SU-DHL-6 (cell line): ENCODE measurements at regions not wholly inside any gene's neighbourhood (a gene's known extent, or its start where the extent isn't known, plus 50 kb on each side); places are given as distances from the start of the nearest gene placed in this dataset.

Source experiments
- H2AFZ ChIP-seq: fragments of 200-600 bp; sonication (generic); 2 replicates; pipeline ENCODE4 v1.6.1; 2014; ENCODE audit warnings: low read depth, mild to moderate bottlenecking, moderate library complexity, mixed read lengths, antibody characterized with exemption, low read length; ENCODE audit not compliant: severe bottlenecking
- H3F3A ChIP-seq: fragments of 200-600 bp; shearing (Covaris generic); 2 replicates; pipeline ENCODE4 v1.6.0; 2016; ENCODE audit warnings: antibody characterized with exemption, mild to moderate bottlenecking; ENCODE audit not compliant: insufficient read depth
- H3K27ac ChIP-seq: fragments of 200-600 bp; sonication (generic); 2 replicates; pipeline ENCODE4 v1.5.1; 2016; ENCODE audit warnings: low read depth, mild to moderate bottlenecking, low read length, moderate library complexity, mixed read lengths
- H3K27me3 ChIP-seq: fragments of 200-600 bp; sonication (generic), shearing (Covaris generic); 2 replicates; pipeline ENCODE4 v1.6.0; 2014; ENCODE audit warnings: mild to moderate bottlenecking, low read length
- H3K36me3 ChIP-seq: fragments of 200-600 bp; sonication (generic); 2 replicates; pipeline ENCODE4 v1.6.1; 2014; ENCODE audit warnings: mild to moderate bottlenecking, low read length, mixed read lengths
- H3K4me2 ChIP-seq: fragments of 300-600, 200-600 bp; shearing (Covaris generic), sonication (generic); 2 replicates; pipeline ENCODE4 v1.6.0; 2014; ENCODE audit warnings: low read length, low read depth, mild to moderate bottlenecking; ENCODE audit not compliant: poor library complexity, severe bottlenecking
- H3K4me3 ChIP-seq: fragments of 200-600 bp; sonication (generic); 2 replicates; pipeline ENCODE4 v1.5.1; 2014; ENCODE audit warnings: antibody characterized with exemption, low read length, mild to moderate bottlenecking, mixed read lengths; ENCODE audit not compliant: insufficient read depth, poor library complexity, severe bottlenecking
- H3K79me2 ChIP-seq: fragments of 200-600 bp; sonication (generic); 2 replicates; pipeline ENCODE4 v1.6.1; 2014; ENCODE audit warnings: mild to moderate bottlenecking, low read length, moderate library complexity; ENCODE audit not compliant: insufficient read depth
- H3K9ac ChIP-seq: fragments of 200-600 bp; sonication (generic); 2 replicates; pipeline ENCODE4 v1.7.0; 2014; ENCODE audit warnings: mild to moderate bottlenecking, low read length
- H3K9me2 ChIP-seq: fragments of 200-600 bp; sonication (generic); replicated peaks from 2 replicates; pipeline ENCODE4 v1.6.1; 2014; ENCODE audit warnings: low read length; ENCODE audit not compliant: insufficient read depth
- H3K9me3 ChIP-seq: fragments of 200-600 bp; sonication (generic); 2 replicates; pipeline ENCODE4 v1.6.1; 2014; ENCODE audit warnings: low read length, mixed read lengths; ENCODE audit not compliant: insufficient read depth
- H4K20me1 ChIP-seq: fragments of 200-600 bp; sonication (generic); 2 replicates; pipeline ENCODE4 v1.6.1; 2014; ENCODE audit warnings: low read depth, mild to moderate bottlenecking, antibody characterized with exemption, low read length, moderate library complexity, mixed read lengths
- CTCF ChIP-seq: fragments of 200-600 bp; sonication (generic); IDR thresholded peaks from one replicate; pipeline ENCODE4 v1.5.1; 2017; ENCODE audit warnings: antibody characterized with exemption, mild to moderate bottlenecking, low read length, moderate library complexity; ENCODE audit not compliant: insufficient read depth, poor library complexity, severe bottlenecking
- EZH2phosphoT487 ChIP-seq: fragments of 200-600 bp; sonication (generic), shearing (Covaris generic); conservative IDR thresholded peaks from 2 replicates; pipeline ENCODE4 v1.6.1; 2018; ENCODE audit warnings: mild to moderate bottlenecking, antibody characterized with exemption, low read length, moderate library complexity, mixed read lengths

GRCh38 chr19:30896554-30896953 is 452.7 kb downstream of the TSHZ3 start:
- Histone ChIP-seq H3K79me2 (no peaks in the 10 kb centered on the region), H3K27ac (no peak overlapping the region), H3K27me3 (no peaks in the 10 kb centered on the region), H3K9me3 (no peaks in the 10 kb centered on the region), H3K4me3 (no peak overlapping the region), H3K9me2 (no peaks in the 10 kb centered on the region), H3K4me2 (no peak overlapping the region), H3F3A (no peaks in the 10 kb centered on the region), H2AFZ (no peak overlapping the region), H4K20me1 (no peaks in the 10 kb centered on the region), H3K9ac (no peak overlapping the region), H3K36me3 (no peaks in the 10 kb centered on the region)
- TF ChIP-seq CTCF, result no peak
- TF ChIP-seq EZH2phosphoT487, result no peak

GRCh38 chr19:30895946-30896345 is 453.3 kb downstream of the TSHZ3 start:
- H3F3A ChIP-seq, result no peaks in the 10 kb centered on the region
- H2AFZ ChIP-seq, result no peak overlapping the region
- H3K9me3 ChIP-seq, result no peaks in the 10 kb centered on the region
- no peaks in the 10 kb centered on the region for H3K9me2 ChIP-seq
- no peak overlapping the region for H3K4me2 ChIP-seq
- H3K9ac ChIP-seq, result no peak overlapping the region
- no peak overlapping the region for H3K4me3 ChIP-seq
- H3K27me3 ChIP-seq, result no peaks in the 10 kb centered on the region
- no peaks in the 10 kb centered on the region for H3K79me2 ChIP-seq
- H3K27ac ChIP-seq, result no peak overlapping the region
- no peaks in the 10 kb centered on the region for H4K20me1 ChIP-seq
- no peaks in the 10 kb centered on the region for H3K36me3 ChIP-seq
- TF ChIP-seq EZH2phosphoT487 (no peak), CTCF (no peak)

- Histone ChIP-seq H3K27me3 (no peaks in the 10 kb centered on the region), H3K36me3 (no peaks in the 10 kb centered on the region), H3K79me2 (no peaks in the 10 kb centered on the region), H3K4me2 (no peak overlapping the region), H2AFZ (no peak overlapping the region), H3F3A (no peaks in the 10 kb centered on the region), H4K20me1 (no peaks in the 10 kb centered on the region), H3K9me3 (no peaks in the 10 kb centered on the region), H3K4me3 (no peak overlapping the region), H3K9me2 (0 out of 2 replicates have a peak, but pooled peaks cover 4% of the 10 kb centered on the region), H3K9ac (no peak overlapping the region), H3K27ac (no peak overlapping the region)
- TF ChIP-seq CTCF, result no peak
- TF ChIP-seq EZH2phosphoT487, result no peak
Measured at GRCh38 chr19:30891051-30891450, 458.2 kb downstream of the TSHZ3 start.

GRCh38 chr19:30890033-30890432 is 459.2 kb downstream of the TSHZ3 start:
- no peak for TF ChIP-seq EZH2phosphoT487
- no peak for TF ChIP-seq CTCF
- H3K9me3 ChIP-seq, result no peaks in the 10 kb centered on the region
- H3K9me2 ChIP-seq, result 0 out of 2 replicates have a peak, but pooled peaks cover 4% of the 10 kb centered on the region

More at GRCh38 chr19:30890033-30890432, 459.2 kb downstream of the TSHZ3 start:
- H3K27ac ChIP-seq, result no peak overlapping the region
- H3K4me3 ChIP-seq, result no peak overlapping the region
- no peaks in the 10 kb centered on the region for H3K27me3 ChIP-seq
- no peak overlapping the region for H3K9ac ChIP-seq
- no peaks in the 10 kb centered on the region for H4K20me1 ChIP-seq
- no peak overlapping the region for H3K4me2 ChIP-seq
- no peaks in the 10 kb centered on the region for H3K79me2 ChIP-seq
- H3F3A ChIP-seq, result no peaks in the 10 kb centered on the region
- no peaks in the 10 kb centered on the region for H3K36me3 ChIP-seq
- H2AFZ ChIP-seq, result no peak overlapping the region
